Activated CD4-positive, alpha-beta T cell treated with anti-CD3 and anti-CD28 coated beads for 36 hours (primary cell): ENCODE measurements at regions not wholly inside any gene's neighbourhood (a gene's known extent, or its start where the extent isn't known, plus 50 kb on each side); places are given as distances from the start of the nearest gene placed in this dataset.

Experiments
- ATAC-seq: fragments of 200-7000 bp; cut with Tn5 transposase; one replicate; pipeline ENCODE4 v1.10.0; 2021; ENCODE audit warnings: mild to moderate bottlenecking, moderate library complexity
- CTCF ChIA-PET: fragments of 350-600 bp; sonication (Branson Sonifier 250); formaldehyde crosslinking; loops from one replicate; lab custom pipeline; 2021; ENCODE audit warnings: antibody characterized with exemption; lab: Charles Lee
- POLR2A ChIA-PET: fragments of 350-600 bp; sonication (Branson Sonifier 250); formaldehyde crosslinking; loops from one replicate; lab custom pipeline; 2021; ENCODE audit warnings: antibody characterized with exemption, inconsistent platforms; lab: Charles Lee
- DNase-seq: peaks from one replicate; pipeline ENCODE4 v3.0.0-alpha.2; 2020
- H3K27ac Mint-ChIP-seq: one replicate; pipeline ENCODE4 v1.8.0; 2021; ENCODE audit warnings: mixed read lengths
- H3K27me3 Mint-ChIP-seq: one replicate; pipeline ENCODE4 v1.8.0; 2021; ENCODE audit warnings: mixed read lengths
- H3K36me3 Mint-ChIP-seq: one replicate; pipeline ENCODE4 v1.8.0; 2021; ENCODE audit warnings: low read depth, mixed read lengths
- H3K4me1 Mint-ChIP-seq: one replicate; pipeline ENCODE4 v1.8.0; 2021; ENCODE audit warnings: mixed read lengths
- H3K4me3 Mint-ChIP-seq: one replicate; pipeline ENCODE4 v1.8.0; 2021; ENCODE audit warnings: mild to moderate bottlenecking, moderate library complexity, mixed read lengths
- H3K9me3 Mint-ChIP-seq: one replicate; pipeline ENCODE4 v1.8.0; 2021; ENCODE audit warnings: low read depth, mixed read lengths
- intact Hi-C, 2 experiments: fragments of 100-400 bp; cut with DNase I in 1 of 2; cut with micrococcal nuclease in 1 of 2; formaldehyde crosslinking; loops; one replicate each; pipeline versions ENCODE4 v1.14.2 to v1.15.1; 2022 to 2024; cut with DNase I, micrococcal nuclease

- Mint-ChIP-seq H3K9me3 (no peaks in the 10 kb centered on the region), H3K27me3 (no peaks in the 10 kb centered on the region), H3K27ac (no peak overlapping the region), H3K4me3 (no peak overlapping the region), H3K4me1 (no peaks in the 10 kb centered on the region), H3K36me3 (no peaks in the 10 kb centered on the region)
- ATAC-seq, result no peak
- intact Hi-C loops, result no loop called here
- CTCF ChIA-PET, result no interaction called here
- DNase-seq, result no peak
- POLR2A ChIA-PET, result interaction anchor here (0.7 kb wide), 1 partner anchor 362 kb away, joined by 3 read pairs; no protein-coding TSS in a partner anchor
Measured at GRCh38 chr11:134522782-134523570, 110.9 kb upstream of the B3GAT1 start.

GRCh38 chr11:134521452-134522289 is 109.6 kb upstream of the B3GAT1 start:
- no peaks in the 10 kb centered on the region for H3K4me1 Mint-ChIP-seq
- CTCF ChIA-PET, result no interaction called here
- H3K36me3 Mint-ChIP-seq, result no peaks in the 10 kb centered on the region
- H3K27ac Mint-ChIP-seq, result no peak overlapping the region
- ATAC-seq (no peak), DNase-seq (no peak)
- POLR2A ChIA-PET, result no interaction called here
- no peak overlapping the region for H3K4me3 Mint-ChIP-seq
- H3K9me3 Mint-ChIP-seq, result no peaks in the 10 kb centered on the region
- intact Hi-C loops, result no loop called here
- no peaks in the 10 kb centered on the region for H3K27me3 Mint-ChIP-seq

GRCh38 chr11:134521001-134521400 is 109.0 kb upstream of the B3GAT1 start:
- Mint-ChIP-seq H3K27ac (no peak overlapping the region), H3K4me3 (no peak overlapping the region), H3K4me1 (no peaks in the 10 kb centered on the region), H3K36me3 (no peaks in the 10 kb centered on the region), H3K9me3 (no peaks in the 10 kb centered on the region), H3K27me3 (no peaks in the 10 kb centered on the region)
- intact Hi-C loops, result no loop called here
- ATAC-seq, result no peak
- ChIA-PET POLR2A (no interaction called here), CTCF (no interaction called here)
- no peak for DNase-seq

- Mint-ChIP-seq H3K27me3 (no peaks in the 10 kb centered on the region), H3K4me1 (no peaks in the 10 kb centered on the region), H3K9me3 (no peaks in the 10 kb centered on the region), H3K4me3 (no peak overlapping the region), H3K36me3 (no peaks in the 10 kb centered on the region), H3K27ac (no peak overlapping the region)
- DNase-seq, result no peak
- no peak for ATAC-seq
- POLR2A ChIA-PET, result no interaction called here
- CTCF ChIA-PET, result interaction anchor here (0.6 to 0.7 kb wide), 2 partner anchors 240 to 789 kb away, joined by 3 read pairs; no protein-coding TSS in a partner anchor
- intact Hi-C loops, result no loop called here
Measured at GRCh38 chr11:134519788-134520187, 107.7 kb upstream of the B3GAT1 start.

GRCh38 chr11:134519390-134519750 is 107.3 kb upstream of the B3GAT1 start:
- ChIA-PET POLR2A (no interaction called here), CTCF (interaction anchor here (0.7 kb wide), 1 partner anchor 240 kb away, joined by 3 read pairs; no protein-coding TSS in a partner anchor)
- H3K9me3 Mint-ChIP-seq, result no peaks in the 10 kb centered on the region
- H3K36me3 Mint-ChIP-seq, result no peaks in the 10 kb centered on the region
- no peak overlapping the region for H3K4me3 Mint-ChIP-seq
- H3K4me1 Mint-ChIP-seq, result no peaks in the 10 kb centered on the region
- DNase-seq (no peak), ATAC-seq (no peak)
- H3K27me3 Mint-ChIP-seq, result no peaks in the 10 kb centered on the region
- no peak overlapping the region for H3K27ac Mint-ChIP-seq
- intact Hi-C loops, result no loop called here

- Mint-ChIP-seq H3K36me3 (no peaks in the 10 kb centered on the region), H3K27me3 (no peaks in the 10 kb centered on the region), H3K4me1 (no peaks in the 10 kb centered on the region), H3K9me3 (no peaks in the 10 kb centered on the region), H3K4me3 (no peak overlapping the region), H3K27ac (no peak overlapping the region)
- ATAC-seq, result no peak
- no peak for DNase-seq
- ChIA-PET POLR2A (no interaction called here), CTCF (no interaction called here)
- intact Hi-C loops, result no loop called here
Measured at GRCh38 chr11:134518616-134519389, 106.8 kb upstream of the B3GAT1 start.

- POLR2A ChIA-PET, result no interaction called here
- no peak overlapping the region for H3K4me3 Mint-ChIP-seq
- CTCF ChIA-PET, result no interaction called here
Measured at GRCh38 chr11:134517621-134518293, 105.7 kb upstream of the B3GAT1 start.

GRCh38 chr11:134517115-134517514 is 105.1 kb upstream of the B3GAT1 start:
- intact Hi-C loops, result no loop called here
- Mint-ChIP-seq H3K4me3 (no peak overlapping the region), H3K27me3 (no peaks in the 10 kb centered on the region), H3K36me3 (no peaks in the 10 kb centered on the region), H3K4me1 (no peaks in the 10 kb centered on the region), H3K9me3 (no peaks in the 10 kb centered on the region), H3K27ac (no peak overlapping the region)
- CTCF ChIA-PET, result interaction anchor here (0.6 kb wide), 2 partner anchors 20 to 182 kb away, joined by 3 read pairs; no protein-coding TSS in a partner anchor
- no peak for ATAC-seq
- no peak for DNase-seq
- POLR2A ChIA-PET, result no interaction called here

More at GRCh38 chr11:134517621-134518293, 105.7 kb upstream of the B3GAT1 start:
- DNase-seq, result no peak
- intact Hi-C loops, result no loop called here
- Mint-ChIP-seq H3K27me3 (no peaks in the 10 kb centered on the region), H3K4me1 (no peaks in the 10 kb centered on the region), H3K27ac (no peak overlapping the region), H3K9me3 (no peaks in the 10 kb centered on the region), H3K36me3 (no peaks in the 10 kb centered on the region)
- ATAC-seq, result no peak

- DNase-seq (no peak), ATAC-seq (no peak)
- Mint-ChIP-seq H3K36me3 (no peaks in the 10 kb centered on the region), H3K27me3 (no peaks in the 10 kb centered on the region), H3K4me3 (no peak overlapping the region), H3K9me3 (no peaks in the 10 kb centered on the region), H3K4me1 (no peaks in the 10 kb centered on the region), H3K27ac (no peak overlapping the region)
- intact Hi-C loops, result no loop called here
- ChIA-PET CTCF (interaction anchor here (0.6 kb wide), 2 partner anchors 20 to 181 kb away, joined by 3 read pairs; no protein-coding TSS in a partner anchor), POLR2A (no interaction called here)
Measured at GRCh38 chr11:134516529-134516928, 104.5 kb upstream of the B3GAT1 start.

- ChIA-PET CTCF (no interaction called here), POLR2A (no interaction called here)
- Mint-ChIP-seq H3K27ac (no peak overlapping the region), H3K4me1 (no peaks in the 10 kb centered on the region), H3K9me3 (no peaks in the 10 kb centered on the region), H3K36me3 (no peaks in the 10 kb centered on the region), H3K27me3 (no peaks in the 10 kb centered on the region), H3K4me3 (no peak overlapping the region)
- DNase-seq, result no peak
- intact Hi-C loops, result no loop called here
- no peak for ATAC-seq
Measured at GRCh38 chr11:134515081-134515960, 103.3 kb upstream of the B3GAT1 start.
